PFSK-1 (cell line): ENCODE measurements at regions not wholly inside any gene's neighbourhood (a gene's known extent, or its start where the extent isn't known, plus 50 kb on each side); places are given as distances from the start of the nearest gene placed in this dataset.

Source experiments
- FOXP2 ChIP-seq: optimal IDR thresholded peaks from 2 replicates; pipeline ENCODE3; 2011; ENCODE audit warnings: borderline replicate concordance, control low read depth, inconsistent platforms; ENCODE audit not compliant: insufficient read depth; ENCODE audit errors: extremely low read length, extremely low read depth
- POLR2AphosphoS5 ChIP-seq: IDR thresholded peaks from 2 replicates; pipeline ENCODE4 v1.6.1; 2012; ENCODE audit warnings: low read depth, mild to moderate bottlenecking, control low read depth, low read length, moderate library complexity
- SIN3A ChIP-seq: IDR thresholded peaks from 2 replicates; pipeline ENCODE4 v1.6.1; 2012; ENCODE audit warnings: mild to moderate bottlenecking, low read length, moderate library complexity, borderline replicate concordance; ENCODE audit not compliant: insufficient read depth
- TAF1 ChIP-seq: IDR thresholded peaks from 2 replicates; pipeline ENCODE4 v1.6.1; 2012; ENCODE audit warnings: low read length, control low read depth, borderline replicate concordance; ENCODE audit not compliant: insufficient read depth
- TF ChIP-seq, protein P1 (sequence below), 2 experiments: IDR thresholded peaks; 2 replicates each; pipeline versions ENCODE4 v1.6.1 to v1.8.0; 2011 to 2012; ENCODE audit warnings: low read depth in 2 of 2, low read length in 2 of 2, control low read depth in 1 of 2, inconsistent platforms in 1 of 2, mild to moderate bottlenecking in 1 of 2, moderate library complexity in 1 of 2; ENCODE audit not compliant: insufficient read depth in 1 of 2

DNA sequence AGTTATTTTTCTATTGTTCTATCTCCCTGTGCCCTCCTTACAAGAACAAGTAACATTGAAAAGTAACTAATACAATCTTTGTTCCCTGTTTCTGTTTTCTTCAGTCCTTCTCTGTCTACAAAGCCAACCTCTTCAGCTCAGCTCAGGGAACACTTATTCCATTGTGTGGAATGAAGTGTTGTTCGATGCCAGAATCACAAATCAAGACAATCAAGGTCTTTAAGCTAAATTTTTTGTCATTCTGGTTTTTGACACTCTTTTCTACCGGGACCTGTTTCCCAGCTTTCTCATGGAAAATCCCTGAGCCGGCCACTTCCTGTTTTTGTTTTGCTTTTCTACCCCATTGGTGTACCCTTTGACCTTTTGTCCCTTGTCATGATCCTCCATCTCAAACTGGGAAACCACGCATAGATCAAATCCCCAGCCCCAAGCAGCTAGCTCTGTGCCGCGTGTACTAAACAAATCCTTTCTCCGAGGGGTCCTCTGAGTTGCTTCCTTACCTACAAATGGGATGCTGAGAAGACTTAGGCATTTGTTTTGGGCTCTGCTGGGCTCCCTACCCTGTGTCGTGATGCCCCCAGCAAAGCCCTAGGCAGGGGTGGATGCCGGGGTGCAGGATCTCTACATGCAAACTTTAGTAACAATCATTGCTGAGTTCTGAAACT lies 141.8 kb downstream of the TOMM20 start:
- no peak for TF ChIP-seq POLR2AphosphoS5
- TF ChIP-seq TAF1, result no peak
- TF ChIP-seq, protein P1, sequence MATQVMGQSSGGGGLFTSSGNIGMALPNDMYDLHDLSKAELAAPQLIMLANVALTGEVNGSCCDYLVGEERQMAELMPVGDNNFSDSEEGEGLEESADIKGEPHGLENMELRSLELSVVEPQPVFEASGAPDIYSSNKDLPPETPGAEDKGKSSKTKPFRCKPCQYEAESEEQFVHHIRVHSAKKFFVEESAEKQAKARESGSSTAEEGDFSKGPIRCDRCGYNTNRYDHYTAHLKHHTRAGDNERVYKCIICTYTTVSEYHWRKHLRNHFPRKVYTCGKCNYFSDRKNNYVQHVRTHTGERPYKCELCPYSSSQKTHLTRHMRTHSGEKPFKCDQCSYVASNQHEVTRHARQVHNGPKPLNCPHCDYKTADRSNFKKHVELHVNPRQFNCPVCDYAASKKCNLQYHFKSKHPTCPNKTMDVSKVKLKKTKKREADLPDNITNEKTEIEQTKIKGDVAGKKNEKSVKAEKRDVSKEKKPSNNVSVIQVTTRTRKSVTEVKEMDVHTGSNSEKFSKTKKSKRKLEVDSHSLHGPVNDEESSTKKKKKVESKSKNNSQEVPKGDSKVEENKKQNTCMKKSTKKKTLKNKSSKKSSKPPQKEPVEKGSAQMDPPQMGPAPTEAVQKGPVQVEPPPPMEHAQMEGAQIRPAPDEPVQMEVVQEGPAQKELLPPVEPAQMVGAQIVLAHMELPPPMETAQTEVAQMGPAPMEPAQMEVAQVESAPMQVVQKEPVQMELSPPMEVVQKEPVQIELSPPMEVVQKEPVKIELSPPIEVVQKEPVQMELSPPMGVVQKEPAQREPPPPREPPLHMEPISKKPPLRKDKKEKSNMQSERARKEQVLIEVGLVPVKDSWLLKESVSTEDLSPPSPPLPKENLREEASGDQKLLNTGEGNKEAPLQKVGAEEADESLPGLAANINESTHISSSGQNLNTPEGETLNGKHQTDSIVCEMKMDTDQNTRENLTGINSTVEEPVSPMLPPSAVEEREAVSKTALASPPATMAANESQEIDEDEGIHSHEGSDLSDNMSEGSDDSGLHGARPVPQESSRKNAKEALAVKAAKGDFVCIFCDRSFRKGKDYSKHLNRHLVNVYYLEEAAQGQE (IDR thresholded peaks at IDR 0.05; ENCODE audit: insufficient read depth in 1 of 2, low read depth in 2 of 2, low read length in 2 of 2), result no peak
- TF ChIP-seq SIN3A, result no peak
- no peak for TF ChIP-seq FOXP2
